GM12878 (cell line): ENCODE measurements at regions not wholly inside any gene's neighbourhood (a gene's known extent, or its start where the extent isn't known, plus 50 kb on each side); places are given as distances from the start of the nearest gene placed in this dataset.

Experiments
- ATAC-seq: fragments of 200-7000 bp; cut with Tn5 transposase; 3 replicates; pipeline ENCODE4 v1.9.1; 2020; ENCODE audit warnings: mild to moderate bottlenecking, moderate library complexity
- BruUV-seq: library from RNA; stranded (reverse); fragments of 400-500 nt; replicated peaks from 2 replicates; lab custom pipeline; 2021; lab: Mats Ljungman, UMichigan
- CTCF ChIA-PET: fragments of 300-600 bp; sonication (Branson Sonifier 250); formaldehyde crosslinking; extraction: SDS; loops from one replicate; lab custom pipeline; 2021; ENCODE audit warnings: inconsistent platforms; lab: Yijun Ruan, JAX
- POLR2A ChIA-PET: fragments of 350-600 bp; formaldehyde crosslinking; extraction: SDS; loops from one replicate; lab custom pipeline; 2021; ENCODE audit warnings: inconsistent platforms; lab: Charles Lee
- RAD21 ChIA-PET: fragments of 300-600 bp; sonication (Branson Sonifier 250); formaldehyde crosslinking; loops from one replicate; lab custom pipeline; 2023; ENCODE audit warnings: antibody characterized with exemption; ENCODE audit not compliant: unreplicated experiment; lab: Charles Lee
- SMC1A ChIA-PET: fragments of 300-600 bp; sonication (Branson Sonifier 250); formaldehyde crosslinking; loops from one replicate; lab custom pipeline; 2023; ENCODE audit not compliant: unreplicated experiment, uncharacterized antibody; lab: Charles Lee
- DNase-seq: peaks from one replicate; pipeline ENCODE4 v3.0.0-alpha.2; 2011; ENCODE audit warnings: low read depth, low spot score
- FAIRE-seq: peaks from 3 replicates; lab custom pipeline; 2011; peaks lifted over from hg19 to GRCh38; lab: Jason Lieb, UNC
- H2AFZ ChIP-seq: 2 replicates; pipeline ENCODE4 v1.6.0; 2011; ENCODE audit warnings: low read depth, low read length, control low read depth; ENCODE audit not compliant: control insufficient read depth
- H3K27ac ChIP-seq: 2 replicates; pipeline ENCODE4 v1.5.1; 2011; ENCODE audit warnings: control low read depth; ENCODE audit not compliant: control insufficient read depth, insufficient read depth
- H3K27me3 ChIP-seq, 2 experiments: replicated peaks in 1 of 2; 2 replicates each; pipeline versions ENCODE4 v1.6.0 to v1.6.1; 2011; ENCODE audit warnings: low read length in 1 of 2; ENCODE audit not compliant: control insufficient read depth in 2 of 2, insufficient read depth in 2 of 2
- H3K36me3 ChIP-seq, 2 experiments: 2 replicates each; pipeline ENCODE4 v1.5.1; 2011; ENCODE audit warnings: low read length in 1 of 2; ENCODE audit not compliant: control insufficient read depth in 2 of 2, insufficient read depth in 2 of 2
- H3K4me1 ChIP-seq: 2 replicates; pipeline ENCODE4 v1.6.1; 2011; ENCODE audit warnings: mild to moderate bottlenecking, low read length, moderate library complexity, mixed read lengths; ENCODE audit not compliant: control insufficient read depth, insufficient read depth
- H3K4me2 ChIP-seq: 2 replicates; pipeline ENCODE4 v1.6.0; 2011; ENCODE audit warnings: control low read depth; ENCODE audit not compliant: control insufficient read depth, insufficient read depth
- H3K4me3 ChIP-seq: fragments of 200-600 bp; sonication (generic); 2 replicates; pipeline ENCODE4 v1.5.1; 2016
- H3K79me2 ChIP-seq: 2 replicates; pipeline ENCODE4 v1.6.0; 2011; ENCODE audit warnings: low read length; ENCODE audit not compliant: control insufficient read depth, insufficient read depth
- H3K9ac ChIP-seq: 2 replicates; pipeline ENCODE4 v1.8.0; 2011; ENCODE audit warnings: low read length, control low read depth, mixed read lengths; ENCODE audit not compliant: control insufficient read depth, insufficient read depth
- H3K9me3 ChIP-seq: replicated peaks from 3 replicates; pipeline ENCODE4 v1.5.1; 2011; ENCODE audit warnings: mild to moderate bottlenecking, low read length; ENCODE audit not compliant: control insufficient read depth, insufficient read depth
- H4K20me1 ChIP-seq: 2 replicates; pipeline ENCODE4 v1.6.0; 2011; ENCODE audit not compliant: control insufficient read depth, insufficient read depth
- SREBF1 ChIP-seq: IDR thresholded peaks from 2 replicates; pipeline ENCODE4 v1.6.1; 2012; ENCODE audit warnings: mild to moderate bottlenecking, low read length
- TBL1XR1 ChIP-seq: IDR thresholded peaks from 2 replicates; pipeline ENCODE4 v1.6.1; 2012; ENCODE audit warnings: low read depth, low read length, improper control_type of control experiment
- ZNF24 ChIP-seq: fragments of 450-650 bp; IDR thresholded peaks from 2 replicates; pipeline ENCODE4 v1.6.1; 2017; ENCODE audit warnings: antibody characterized with exemption, mild to moderate bottlenecking
- WGBS: methylation state at CpG from one replicate; pipeline ENCODE4 v1.1.6; 2016; ENCODE audit warnings: low lambda C conversion rate; ENCODE audit not compliant: insufficient replicate concordance, insufficient coverage; ENCODE audit errors: missing lambda C conversion rate; 5-methylcytosine and 5-hydroxymethylcytosine counted together
- in situ Hi-C: fragments of 300-500 bp; cut with MboI; formaldehyde crosslinking; loops from 9 replicates; pipeline ENCODE4 v1.14.3; 2018; ENCODE audit warnings: mixed read lengths
- intact Hi-C: fragments of 100-400 bp; cut with micrococcal nuclease; formaldehyde crosslinking; loops from one replicate; pipeline ENCODE4 v1.14.2; 2022; ENCODE audit not compliant: unreplicated experiment
- TF ChIP-seq, protein P1 (sequence below): fragments of 450-650 bp; IDR thresholded peaks from 2 replicates; pipeline ENCODE4 v1.6.1; 2016; ENCODE audit warnings: mild to moderate bottlenecking, moderate library complexity, borderline replicate concordance

DNA sequence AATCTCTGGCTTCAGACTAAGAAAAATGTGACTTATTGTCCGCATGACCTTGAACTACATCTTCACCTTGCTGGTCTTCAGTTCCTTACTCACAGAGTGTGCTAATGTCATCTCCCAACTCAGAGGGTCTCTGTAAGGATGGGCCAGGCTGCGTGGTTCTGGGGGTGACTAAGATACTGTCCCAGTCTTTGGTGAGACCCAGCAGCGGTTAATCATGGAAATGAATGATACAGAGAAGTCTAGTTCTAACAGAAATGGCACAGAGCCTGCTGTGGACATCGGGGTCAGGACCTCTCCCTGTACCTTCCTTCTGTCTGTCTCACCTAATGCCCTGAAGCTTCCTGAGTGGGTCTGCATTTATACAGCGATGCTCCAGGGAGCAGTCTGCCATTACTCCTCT is 662.7 kb upstream of the HS6ST1 start:
- Histone ChIP-seq H3K9me3 (no peaks in the 10 kb centered on the region), H4K20me1 (no peaks in the 10 kb centered on the region; the same call in 1 of the 2 replicates), H3K36me3 (no peaks in the 10 kb centered on the region), H3K9ac (no peak overlapping the region), H3K4me2 (no peak overlapping the region), H3K27me3 (peaks cover 0 to 2% of the 10 kb centered on the region in 2 experiments; a peak in 1 of 4 replicates), H2AFZ (no peak overlapping the region), H3K4me1 (no peaks in the 10 kb centered on the region), H3K27ac (no peak overlapping the region), H3K4me3 (no peak overlapping the region), H3K79me2 (no peaks in the 10 kb centered on the region)
- ChIA-PET POLR2A (no interaction called here), CTCF (no interaction called here), RAD21 (no interaction called here), SMC1A (no interaction called here)
- FAIRE-seq (no peak), DNase-seq (no peak), ATAC-seq (no peak)
- 12% methylated on average over 5 of the region's 5 CpGs for WGBS
- in situ Hi-C loops: no loop called here
- TF ChIP-seq TBL1XR1: no peak
- no peak for TF ChIP-seq ZNF24
- TF ChIP-seq SREBF1: no peak
- TF ChIP-seq, protein P1, sequence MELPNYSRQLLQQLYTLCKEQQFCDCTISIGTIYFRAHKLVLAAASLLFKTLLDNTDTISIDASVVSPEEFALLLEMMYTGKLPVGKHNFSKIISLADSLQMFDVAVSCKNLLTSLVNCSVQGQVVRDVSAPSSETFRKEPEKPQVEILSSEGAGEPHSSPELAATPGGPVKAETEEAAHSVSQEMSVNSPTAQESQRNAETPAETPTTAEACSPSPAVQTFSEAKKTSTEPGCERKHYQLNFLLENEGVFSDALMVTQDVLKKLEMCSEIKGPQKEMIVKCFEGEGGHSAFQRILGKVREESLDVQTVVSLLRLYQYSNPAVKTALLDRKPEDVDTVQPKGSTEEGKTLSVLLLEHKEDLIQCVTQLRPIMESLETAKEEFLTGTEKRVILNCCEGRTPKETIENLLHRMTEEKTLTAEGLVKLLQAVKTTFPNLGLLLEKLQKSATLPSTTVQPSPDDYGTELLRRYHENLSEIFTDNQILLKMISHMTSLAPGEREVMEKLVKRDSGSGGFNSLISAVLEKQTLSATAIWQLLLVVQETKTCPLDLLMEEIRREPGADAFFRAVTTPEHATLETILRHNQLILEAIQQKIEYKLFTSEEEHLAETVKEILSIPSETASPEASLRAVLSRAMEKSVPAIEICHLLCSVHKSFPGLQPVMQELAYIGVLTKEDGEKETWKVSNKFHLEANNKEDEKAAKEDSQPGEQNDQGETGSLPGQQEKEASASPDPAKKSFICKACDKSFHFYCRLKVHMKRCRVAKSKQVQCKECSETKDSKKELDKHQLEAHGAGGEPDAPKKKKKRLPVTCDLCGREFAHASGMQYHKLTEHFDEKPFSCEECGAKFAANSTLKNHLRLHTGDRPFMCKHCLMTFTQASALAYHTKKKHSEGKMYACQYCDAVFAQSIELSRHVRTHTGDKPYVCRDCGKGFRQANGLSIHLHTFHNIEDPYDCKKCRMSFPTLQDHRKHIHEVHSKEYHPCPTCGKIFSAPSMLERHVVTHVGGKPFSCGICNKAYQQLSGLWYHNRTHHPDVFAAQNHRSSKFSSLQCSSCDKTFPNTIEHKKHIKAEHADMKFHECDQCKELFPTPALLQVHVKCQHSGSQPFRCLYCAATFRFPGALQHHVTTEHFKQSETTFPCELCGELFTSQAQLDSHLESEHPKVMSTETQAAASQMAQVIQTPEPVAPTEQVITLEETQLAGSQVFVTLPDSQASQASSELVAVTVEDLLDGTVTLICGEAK: no peak
- intact Hi-C loops: no loop called here
- BruUV-seq: no TSS peak
